Loucy (cell line): ENCODE measurements at regions not wholly inside any gene's neighbourhood (a gene's known extent, or its start where the extent isn't known, plus 50 kb on each side); places are given as distances from the start of the nearest gene placed in this dataset.

Experiments
- CTCF ChIP-seq: fragments of 200-600 bp; sonication (generic); conservative IDR thresholded peaks from 2 replicates; pipeline ENCODE4 v1.5.1; 2014; ENCODE audit warnings: mild to moderate bottlenecking, antibody characterized with exemption, low read length
- EZH2phosphoT487 ChIP-seq: fragments of 200-600 bp; IDR thresholded peaks from 2 replicates; pipeline ENCODE4 v1.6.1; 2018; ENCODE audit warnings: antibody characterized with exemption, mild to moderate bottlenecking, moderate library complexity, borderline replicate concordance

GRCh38 chrX:112233164-112233563 lies 150.6 kb upstream of the TRPC5 start:
- TF ChIP-seq CTCF (no peak), EZH2phosphoT487 (no peak)
